B cell (primary cell): ENCODE measurements at regions not wholly inside any gene's neighbourhood (a gene's known extent, or its start where the extent isn't known, plus 50 kb on each side); places are given as distances from the start of the nearest gene placed in this dataset.

Source experiments
- ATAC-seq: fragments of 200-7000 bp; cut with Tn5 transposase; one replicate; pipeline ENCODE4 v1.10.0; 2021; ENCODE audit warnings: low read depth, mild to moderate bottlenecking, moderate number of reproducible peaks, moderate library complexity
- CTCF ChIA-PET: fragments of 350-600 bp; sonication (Branson Sonifier 250); formaldehyde crosslinking; loops from one replicate; lab custom pipeline; 2021; ENCODE audit warnings: antibody characterized with exemption, inconsistent platforms; lab: Charles Lee
- POLR2A ChIA-PET: fragments of 350-600 bp; sonication (Branson Sonifier 250); formaldehyde crosslinking; loops from one replicate; lab custom pipeline; 2021; ENCODE audit warnings: antibody characterized with exemption; lab: Charles Lee
- DNase-seq: peaks from one replicate; pipeline ENCODE4 v3.0.0; 2013
- H2AFZ ChIP-seq: 2 replicates; pipeline ENCODE4 v1.6.1; 2012; ENCODE audit warnings: mild to moderate bottlenecking, low read depth, low read length; ENCODE audit not compliant: insufficient read depth, poor library complexity, severe bottlenecking
- H3K27ac ChIP-seq, 2 donors: 1 replicate in 1 of 2; 2 replicates in 1 of 2; pipeline ENCODE4 v1.5.1; 2012 to 2013; ENCODE audit warnings: low read length in 2 of 2, mild to moderate bottlenecking in 2 of 2, moderate library complexity in 1 of 2
- H3K27me3 ChIP-seq, 4 experiments: fragments of 200-600 bp in 1 of 4; sonication (generic) in 1 of 4; replicated peaks in 1 of 4; 1 replicate in 2 of 4; 2 replicates in 2 of 4; pipeline versions ENCODE4 v1.6.1 to v1.7.0; 2013 to 2016; ENCODE audit warnings: low read length in 3 of 4, mild to moderate bottlenecking in 2 of 4, mixed read lengths in 1 of 4, moderate library complexity in 1 of 4; ENCODE audit not compliant: insufficient read depth in 4 of 4, control insufficient read depth in 3 of 4; ENCODE audit errors: control extremely low read depth in 1 of 4
- H3K36me3 ChIP-seq, 2 experiments: replicated peaks in 1 of 2; 1 replicate in 1 of 2; 2 replicates in 1 of 2; pipeline versions ENCODE4 v1.6.1 to v1.7.1; 2013; ENCODE audit warnings: low read length in 1 of 2; ENCODE audit not compliant: insufficient read depth in 2 of 2, control insufficient read depth in 1 of 2; ENCODE audit errors: control extremely low read depth in 1 of 2, extremely low read depth in 1 of 2
- H3K4me1 ChIP-seq, 2 donors: fragments of 200-600 bp in 1 of 2; sonication (generic) in 1 of 2; 1 replicate in 1 of 2; 2 replicates in 1 of 2; pipeline versions ENCODE4 v1.5.1 to v1.6.1; 2013 to 2017; ENCODE audit warnings: low read length in 2 of 2; ENCODE audit not compliant: control insufficient read depth in 2 of 2, insufficient read depth in 2 of 2
- H3K4me2 ChIP-seq: replicated peaks from 2 replicates; pipeline ENCODE3; 2012; ENCODE audit warnings: mild to moderate bottlenecking, low read depth, low read length; ENCODE audit not compliant: poor library complexity, severe bottlenecking
- H3K4me3 ChIP-seq, 5 experiments: fragments of 200-600 bp in 1 of 5; sonication (generic) in 1 of 5; 1 replicate in 3 of 5; 2 replicates in 2 of 5; pipeline versions ENCODE4 v1.5.1 to v1.7.0; 2011 to 2016; ENCODE audit warnings: low read length in 4 of 5, mild to moderate bottlenecking in 4 of 5, low read depth in 2 of 5, control low read depth in 1 of 5, moderate library complexity in 1 of 5; ENCODE audit not compliant: insufficient read depth in 1 of 5; ENCODE audit errors: control extremely low read depth in 1 of 5, extremely low read depth in 1 of 5
- H3K79me2 ChIP-seq: fragments of 200-600 bp; sonication (generic); one replicate; pipeline ENCODE4 v1.6.0; 2016; ENCODE audit warnings: low read length; ENCODE audit not compliant: control insufficient read depth, insufficient read depth
- H3K9ac ChIP-seq: fragments of 200-600 bp; sonication (generic); 2 replicates; pipeline ENCODE4 v1.6.1; 2017; ENCODE audit warnings: mild to moderate bottlenecking, low read length, moderate library complexity
- H3K9me3 ChIP-seq, 3 donors: one replicate each; pipeline versions ENCODE4 v1.6.1 to v1.7.1; 2013; ENCODE audit warnings: low read length in 2 of 3; ENCODE audit not compliant: control insufficient read depth in 2 of 3, insufficient read depth in 1 of 3; ENCODE audit errors: control extremely low read depth in 1 of 3
- H4K20me1 ChIP-seq: 2 replicates; pipeline ENCODE4 v1.6.0; 2012; ENCODE audit warnings: mild to moderate bottlenecking, low read length; ENCODE audit not compliant: insufficient read depth, control insufficient read depth, poor library complexity, severe bottlenecking
- H3K27ac Mint-ChIP-seq: one replicate; pipeline ENCODE4 v1.8.0; 2021; ENCODE audit warnings: mixed read lengths
- H3K27me3 Mint-ChIP-seq: one replicate; pipeline ENCODE4 v1.8.0; 2021; ENCODE audit warnings: mixed read lengths
- H3K4me1 Mint-ChIP-seq: one replicate; pipeline ENCODE4 v1.8.0; 2021; ENCODE audit warnings: mixed read lengths
- H3K4me3 Mint-ChIP-seq: one replicate; pipeline ENCODE4 v1.8.0; 2021; ENCODE audit warnings: mixed read lengths
- H3K9me3 Mint-ChIP-seq: one replicate; pipeline ENCODE4 v1.8.0; 2022; ENCODE audit warnings: mixed read lengths; ENCODE audit not compliant: insufficient read depth
- EZH2 ChIP-seq: IDR thresholded peaks from 2 replicates; pipeline ENCODE4 v1.6.1; 2012; ENCODE audit warnings: borderline replicate concordance, low read depth, mild to moderate bottlenecking, moderate library complexity, low read length; ENCODE audit not compliant: insufficient read depth, poor library complexity, severe bottlenecking
- WGBS: methylation state at CpG from one replicate; pipeline ENCODE4 v1.1.5; 2013; ENCODE audit warnings: missing lambda C conversion rate; ENCODE audit not compliant: insufficient coverage; 5-methylcytosine and 5-hydroxymethylcytosine counted together
- intact Hi-C: fragments of 100-400 bp; cut with micrococcal nuclease; formaldehyde crosslinking; loops from one replicate; pipeline ENCODE4 v1.10.0; 2022
- TF ChIP-seq, protein P1 (sequence below): fragments of 200-600 bp; IDR thresholded peaks from one replicate; pipeline ENCODE4 v1.8.0; 2022; ENCODE audit warnings: antibody characterized with exemption, mild to moderate bottlenecking

DNA sequence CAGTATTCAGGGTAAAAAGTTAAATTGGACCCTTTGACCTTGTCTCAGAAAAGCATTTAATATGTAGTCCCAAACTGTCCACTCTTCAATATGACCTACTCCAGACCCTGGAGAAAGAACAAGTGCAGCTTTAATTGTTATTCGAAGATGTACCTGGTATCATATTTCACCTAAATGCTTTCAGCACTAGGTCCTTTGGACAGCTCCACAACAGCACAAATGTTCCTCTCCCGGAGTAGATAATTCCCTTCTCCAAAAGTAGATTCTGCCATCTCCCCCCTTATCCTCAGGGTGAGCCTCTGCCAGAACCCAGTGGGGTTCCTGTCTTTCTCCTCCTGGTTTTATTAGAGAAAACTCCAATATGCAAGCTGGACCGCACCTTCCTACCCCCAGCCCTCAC, 104.5 kb upstream of the AJAP1 start:
- Histone ChIP-seq H3K4me1 (no peaks in the 10 kb centered on the region), H3K9me3 (peaks cover 0 to 4% (median 0%) of the 10 kb centered on the region in 3 donors), H3K4me2 (no peak overlapping the region), H3K27me3 (no peaks in the 10 kb centered on the region), H4K20me1 (no peaks in the 10 kb centered on the region), H3K9ac (no peak overlapping the region), H2AFZ (no peak overlapping the region), H3K79me2 (no peaks in the 10 kb centered on the region), H3K4me3 (no peak overlapping the region), H3K36me3 (no peaks in the 10 kb centered on the region), H3K27ac (no peak overlapping the region)
- ATAC-seq: no peak
- TF ChIP-seq EZH2: no peak
- TF ChIP-seq, protein P1, sequence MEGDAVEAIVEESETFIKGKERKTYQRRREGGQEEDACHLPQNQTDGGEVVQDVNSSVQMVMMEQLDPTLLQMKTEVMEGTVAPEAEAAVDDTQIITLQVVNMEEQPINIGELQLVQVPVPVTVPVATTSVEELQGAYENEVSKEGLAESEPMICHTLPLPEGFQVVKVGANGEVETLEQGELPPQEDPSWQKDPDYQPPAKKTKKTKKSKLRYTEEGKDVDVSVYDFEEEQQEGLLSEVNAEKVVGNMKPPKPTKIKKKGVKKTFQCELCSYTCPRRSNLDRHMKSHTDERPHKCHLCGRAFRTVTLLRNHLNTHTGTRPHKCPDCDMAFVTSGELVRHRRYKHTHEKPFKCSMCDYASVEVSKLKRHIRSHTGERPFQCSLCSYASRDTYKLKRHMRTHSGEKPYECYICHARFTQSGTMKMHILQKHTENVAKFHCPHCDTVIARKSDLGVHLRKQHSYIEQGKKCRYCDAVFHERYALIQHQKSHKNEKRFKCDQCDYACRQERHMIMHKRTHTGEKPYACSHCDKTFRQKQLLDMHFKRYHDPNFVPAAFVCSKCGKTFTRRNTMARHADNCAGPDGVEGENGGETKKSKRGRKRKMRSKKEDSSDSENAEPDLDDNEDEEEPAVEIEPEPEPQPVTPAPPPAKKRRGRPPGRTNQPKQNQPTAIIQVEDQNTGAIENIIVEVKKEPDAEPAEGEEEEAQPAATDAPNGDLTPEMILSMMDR: no peak
- 50% methylated on average over 1 of the region's 3 CpGs for WGBS
- Mint-ChIP-seq H3K27ac (no peak overlapping the region), H3K4me1 (no peaks in the 10 kb centered on the region), H3K27me3 (peaks cover 16% of the 10 kb centered on the region), H3K4me3 (no peak overlapping the region), H3K9me3 (no peaks in the 10 kb centered on the region)
- CTCF ChIA-PET: no interaction called here
- POLR2A ChIA-PET: no interaction called here
- no peak for DNase-seq
- intact Hi-C loops: no loop called here

DNA sequence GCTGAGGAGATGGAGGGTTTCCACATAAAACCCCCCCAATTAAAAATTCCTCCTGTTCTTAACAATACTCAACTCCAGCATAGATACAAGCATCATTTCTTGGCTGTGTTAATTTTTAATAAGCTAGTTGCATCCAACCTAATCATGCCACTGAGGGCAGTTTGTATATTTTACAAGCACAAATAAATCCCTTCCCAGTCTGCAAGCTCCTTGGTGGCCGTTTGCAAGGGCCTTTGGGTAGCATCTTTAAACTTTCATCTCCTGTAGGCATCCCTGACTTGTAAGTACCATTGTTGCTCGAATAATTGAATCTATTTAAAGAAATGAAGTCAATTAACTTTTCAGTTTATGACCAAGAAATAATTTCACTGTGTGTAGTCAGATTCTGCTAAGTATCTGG, 103.5 kb upstream of the AJAP1 start:
- H3K79me2 ChIP-seq: no peaks in the 10 kb centered on the region
- Mint-ChIP-seq H3K27ac (no peak overlapping the region), H3K9me3 (no peaks in the 10 kb centered on the region), H3K4me3 (no peak overlapping the region), H3K27me3 (peaks cover 12% of the 10 kb centered on the region), H3K4me1 (no peaks in the 10 kb centered on the region)
- TF ChIP-seq, protein P1: no peak
- no peak for TF ChIP-seq EZH2
- ATAC-seq (no peak), DNase-seq (no peak)
- no peak overlapping the region for H3K4me2 ChIP-seq
- H3K9ac ChIP-seq: no peak overlapping the region
- ChIA-PET CTCF (no interaction called here), POLR2A (no interaction called here)
- no peak overlapping the region for H3K4me3 ChIP-seq
- WGBS: no CpG with 5 or more reads among the region's 2 CpGs
- H2AFZ ChIP-seq: no peak overlapping the region
- no peaks in the 10 kb centered on the region for H3K27me3 ChIP-seq
- no peak overlapping the region for H3K27ac ChIP-seq
- peaks cover 0 to 4% (median 0%) of the 10 kb centered on the region in 3 donors for H3K9me3 ChIP-seq
- H3K36me3 ChIP-seq: no peaks in the 10 kb centered on the region
- intact Hi-C loops: no loop called here
- H4K20me1 ChIP-seq: no peaks in the 10 kb centered on the region
- no peaks in the 10 kb centered on the region for H3K4me1 ChIP-seq
